Left ventricle myocardium inferior (tissue), 1 donor: ENCODE measurements at regions not wholly inside any gene's neighbourhood (a gene's known extent, or its start where the extent isn't known, plus 50 kb on each side); places are given as distances from the start of the nearest gene placed in this dataset.
"Not testable (repeated sequence)": the region's sequence is repeated elsewhere in the genome, so short reads cannot be mapped to it uniquely, and the experiment has no call there.

Experiments used
- DNase-seq: peaks from one replicate; pipeline ENCODE4 v3.0.0-alpha.2; 2020
- H3K27ac ChIP-seq: fragments of 200-600 bp; replicated peaks from 2 replicates; pipeline ENCODE4 v1.8.0; 2021
- H3K27me3 ChIP-seq: fragments of 200-600 bp; 2 replicates; pipeline ENCODE4 v1.8.0; 2021; ENCODE audit warnings: low read depth
- H3K36me3 ChIP-seq: fragments of 200-600 bp; 2 replicates; pipeline ENCODE4 v1.8.0; 2021
- H3K4me1 ChIP-seq: fragments of 200-600 bp; 2 replicates; pipeline ENCODE4 v1.8.0; 2021
- H3K4me3 ChIP-seq: fragments of 200-600 bp; 2 replicates; pipeline ENCODE4 v1.8.0; 2021; ENCODE audit warnings: mild to moderate bottlenecking, moderate library complexity
- H3K9me3 ChIP-seq: fragments of 200-600 bp; replicated peaks from 2 replicates; pipeline ENCODE4 v1.8.0; 2021
- intact Hi-C: fragments of 100-400 bp; cut with micrococcal nuclease; formaldehyde crosslinking; loops from one replicate; pipeline ENCODE4 v1.11.0; 2022
- TF ChIP-seq, protein P1 (sequence below): fragments of 200-600 bp; IDR thresholded peaks from 2 replicates; pipeline ENCODE4 v1.8.0; 2021; ENCODE audit warnings: antibody characterized with exemption, mild to moderate bottlenecking, borderline replicate concordance
- donor health status: DM: no; HTN: yes; CAD: no; lungs with severe emphysema.

DNA sequence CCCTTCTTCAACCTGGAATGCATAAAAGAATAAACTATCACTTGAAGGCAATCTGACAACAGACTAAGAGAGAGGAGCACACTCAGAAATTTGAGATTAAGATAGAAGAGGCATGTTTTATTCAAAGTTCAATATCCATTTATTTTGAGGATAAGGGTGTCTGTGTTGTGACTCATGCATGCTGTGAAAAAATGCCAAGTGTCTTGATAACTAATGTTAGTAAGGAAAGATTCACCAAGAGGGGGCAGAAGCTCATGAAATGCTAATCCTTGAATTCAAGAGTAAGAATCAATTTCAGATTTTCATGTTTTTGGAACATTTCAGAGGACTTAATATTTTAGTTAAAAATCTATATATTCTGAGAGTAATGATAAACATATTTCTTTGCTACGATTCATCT lies 94.0 kb downstream of the IFI44 start:
- no peaks in the 10 kb centered on the region for H3K27me3 ChIP-seq
- H3K4me1 ChIP-seq = no peaks in the 10 kb centered on the region
- no peak overlapping the region for H3K27ac ChIP-seq
- no peak overlapping the region for H3K4me3 ChIP-seq
- no peaks in the 10 kb centered on the region for H3K36me3 ChIP-seq
- intact Hi-C loops = no loop called here
- no peak for DNase-seq
- H3K9me3 ChIP-seq = peaks cover 1% of the 10 kb centered on the region
- TF ChIP-seq, protein P1, sequence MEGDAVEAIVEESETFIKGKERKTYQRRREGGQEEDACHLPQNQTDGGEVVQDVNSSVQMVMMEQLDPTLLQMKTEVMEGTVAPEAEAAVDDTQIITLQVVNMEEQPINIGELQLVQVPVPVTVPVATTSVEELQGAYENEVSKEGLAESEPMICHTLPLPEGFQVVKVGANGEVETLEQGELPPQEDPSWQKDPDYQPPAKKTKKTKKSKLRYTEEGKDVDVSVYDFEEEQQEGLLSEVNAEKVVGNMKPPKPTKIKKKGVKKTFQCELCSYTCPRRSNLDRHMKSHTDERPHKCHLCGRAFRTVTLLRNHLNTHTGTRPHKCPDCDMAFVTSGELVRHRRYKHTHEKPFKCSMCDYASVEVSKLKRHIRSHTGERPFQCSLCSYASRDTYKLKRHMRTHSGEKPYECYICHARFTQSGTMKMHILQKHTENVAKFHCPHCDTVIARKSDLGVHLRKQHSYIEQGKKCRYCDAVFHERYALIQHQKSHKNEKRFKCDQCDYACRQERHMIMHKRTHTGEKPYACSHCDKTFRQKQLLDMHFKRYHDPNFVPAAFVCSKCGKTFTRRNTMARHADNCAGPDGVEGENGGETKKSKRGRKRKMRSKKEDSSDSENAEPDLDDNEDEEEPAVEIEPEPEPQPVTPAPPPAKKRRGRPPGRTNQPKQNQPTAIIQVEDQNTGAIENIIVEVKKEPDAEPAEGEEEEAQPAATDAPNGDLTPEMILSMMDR = no peak

DNA sequence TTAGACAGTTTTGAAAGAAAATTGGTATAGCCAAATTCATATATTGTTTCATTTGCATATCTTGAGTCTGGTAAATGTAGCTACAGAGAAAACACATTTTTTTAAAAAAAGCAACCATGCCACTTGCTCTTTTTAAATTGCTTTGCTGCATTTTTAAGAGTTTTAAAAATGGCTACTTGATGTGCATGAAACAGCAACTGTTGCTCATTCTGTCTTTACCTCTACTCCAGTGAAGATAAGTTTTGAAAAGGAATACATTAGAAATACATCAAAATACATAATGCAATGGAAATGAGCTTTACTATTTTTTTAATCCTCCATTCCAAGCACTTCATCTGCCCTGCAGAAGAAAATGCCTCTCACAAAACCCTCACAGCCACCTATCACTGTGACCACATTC lies 95.5 kb downstream of the IFI44 start:
- Histone ChIP-seq H3K27ac (no peak overlapping the region), H3K9me3 (no peaks in the 10 kb centered on the region), H3K27me3 (no peaks in the 10 kb centered on the region), H3K4me3 (no peak overlapping the region), H3K4me1 (no peaks in the 10 kb centered on the region), H3K36me3 (no peaks in the 10 kb centered on the region)
- intact Hi-C loops = no loop called here
- TF ChIP-seq, protein P1 = no peak
- DNase-seq = no peak

DNA sequence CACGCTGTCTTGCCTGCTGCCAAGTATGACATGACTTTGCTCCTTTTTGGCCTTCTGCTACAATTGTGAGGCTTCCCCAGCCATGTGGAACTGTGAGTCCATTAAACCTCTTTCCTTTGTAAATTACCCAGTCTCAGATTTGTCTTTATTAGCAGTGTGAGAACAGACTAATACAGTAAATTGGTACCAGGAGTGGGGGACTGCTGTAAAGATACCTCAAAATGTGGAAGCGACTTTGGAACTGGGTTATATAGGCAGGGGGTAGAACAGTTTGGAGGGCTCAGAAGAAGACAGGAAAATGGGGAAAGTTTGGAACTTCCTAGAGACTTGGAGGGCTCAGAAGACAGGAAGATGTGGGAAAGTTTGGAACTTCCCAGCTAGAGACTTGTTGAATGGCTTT lies 104.0 kb downstream of the IFI44 start:
- intact Hi-C loops, H3K4me3 ChIP-seq, H3K4me1 ChIP-seq, H3K27me3 ChIP-seq, H3K36me3 ChIP-seq, H3K27ac ChIP-seq, DNase-seq: not testable (repeated sequence)
- H3K9me3 ChIP-seq = peaks cover 20% of the 10 kb centered on the region

DNA sequence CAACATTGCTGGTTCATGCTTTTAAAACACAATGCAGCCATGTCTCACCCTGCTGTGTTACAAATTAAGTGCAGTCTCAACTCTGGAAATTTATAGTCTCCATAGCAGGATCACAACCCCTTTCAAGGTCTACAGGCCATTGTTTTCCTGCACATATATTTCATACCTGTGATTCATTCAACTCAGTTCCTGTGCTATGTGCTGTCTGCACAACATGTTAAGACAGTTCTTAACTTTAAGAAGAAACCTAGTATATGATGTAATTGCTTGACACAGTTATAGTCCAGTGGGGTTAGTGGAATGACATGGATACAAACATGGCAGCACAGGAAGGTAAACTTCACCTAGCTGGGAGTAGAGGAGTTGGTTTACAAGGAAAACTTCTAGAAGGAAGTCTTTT lies 106.4 kb downstream of the IFI44 start:
- TF ChIP-seq, protein P1 = no peak
- intact Hi-C loops = no loop called here
- Histone ChIP-seq H3K27me3 (no peaks in the 10 kb centered on the region), H3K4me1 (no peaks in the 10 kb centered on the region), H3K9me3 (peaks cover 20% of the 10 kb centered on the region), H3K36me3 (no peaks in the 10 kb centered on the region), H3K4me3 (no peak overlapping the region), H3K27ac (no peak overlapping the region)
- DNase-seq = no peak

DNA sequence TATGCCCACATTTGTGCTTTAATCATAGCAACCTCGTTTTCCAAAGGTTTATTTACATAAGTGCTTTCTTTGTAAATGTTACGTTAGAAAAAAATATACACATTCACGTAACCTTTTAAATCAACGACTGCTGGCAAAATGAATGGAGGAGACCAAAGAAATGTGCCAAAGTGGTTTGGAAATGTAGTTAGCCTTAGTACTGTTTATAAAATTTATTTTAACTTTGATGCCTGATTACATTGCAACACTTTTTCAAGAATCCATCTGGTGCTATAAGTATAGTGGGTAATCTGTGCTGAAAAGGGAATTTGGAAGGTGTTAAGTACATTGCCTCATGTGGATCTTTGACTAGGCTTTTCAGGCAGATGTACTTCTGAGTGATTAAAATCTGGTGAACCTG lies 108.9 kb downstream of the IFI44 start:
- Histone ChIP-seq H3K27me3 (no peaks in the 10 kb centered on the region), H3K36me3 (no peaks in the 10 kb centered on the region), H3K9me3 (peaks cover 16% of the 10 kb centered on the region), H3K4me3 (no peak overlapping the region), H3K4me1 (no peaks in the 10 kb centered on the region), H3K27ac (no peak overlapping the region)
- DNase-seq = no peak
- TF ChIP-seq, protein P1 = no peak
- intact Hi-C loops = no loop called here

DNA sequence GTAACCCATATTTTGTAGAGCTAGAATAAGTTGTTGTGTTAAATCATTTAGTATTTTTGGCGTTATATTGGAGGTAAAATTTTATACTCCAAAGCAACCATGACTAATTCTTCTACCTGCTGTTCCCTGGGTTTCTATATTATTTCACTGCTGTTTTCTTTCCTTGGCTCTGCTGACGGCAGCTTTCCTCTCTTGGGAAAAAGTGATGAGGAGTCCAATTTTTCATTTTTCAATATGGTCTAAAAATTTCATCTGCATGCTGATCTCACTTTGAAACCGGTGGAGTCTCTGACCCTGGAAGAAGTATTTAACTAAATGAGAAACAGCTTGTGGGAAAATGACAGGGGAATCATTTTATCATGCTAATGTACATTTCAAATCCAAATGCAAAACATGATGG lies 110.2 kb downstream of the IFI44 start:
- H3K4me1 ChIP-seq = no peaks in the 10 kb centered on the region
- no peaks in the 10 kb centered on the region for H3K36me3 ChIP-seq
- no peak overlapping the region for H3K27ac ChIP-seq
- H3K4me3 ChIP-seq = no peak overlapping the region
- no peak for DNase-seq
- intact Hi-C loops = no loop called here
- H3K27me3 ChIP-seq = no peaks in the 10 kb centered on the region
- H3K9me3 ChIP-seq = peaks cover 17% of the 10 kb centered on the region
- TF ChIP-seq, protein P1 = no peak
